GM12892 (cell line): ENCODE measurements at regions not wholly inside any gene's neighbourhood (a gene's known extent, or its start where the extent isn't known, plus 50 kb on each side); places are given as distances from the start of the nearest gene placed in this dataset.
"Not testable (repeated sequence)": the region's sequence is repeated elsewhere in the genome, so short reads cannot be mapped to it uniquely, and the experiment has no call there.

Source experiments
- POLR2A ChIP-seq: IDR thresholded peaks from 2 replicates; pipeline ENCODE4 v1.6.1; 2011; ENCODE audit warnings: low read depth, low read length, control low read depth
- POLR2AphosphoS5 ChIP-seq: IDR thresholded peaks from 2 replicates; pipeline ENCODE4 v1.6.1; 2011; ENCODE audit warnings: low read depth, low read length, control low read depth
- TAF1 ChIP-seq: IDR thresholded peaks from 2 replicates; pipeline ENCODE4 v1.6.1; 2011; ENCODE audit warnings: low read depth, mild to moderate bottlenecking, control low read depth, low read length, borderline replicate concordance

GRCh38 chr12:78379065-78379464 is 485.5 kb upstream of the SYT1 start:
- TF ChIP-seq POLR2A, POLR2AphosphoS5, TAF1: not testable (repeated sequence)
